AG09319 (cell line): ENCODE measurements at regions not wholly inside any gene's neighbourhood (a gene's known extent, or its start where the extent isn't known, plus 50 kb on each side); places are given as distances from the start of the nearest gene placed in this dataset.

ENCODE experiments used
- DNase-seq: peaks from one replicate; pipeline ENCODE4 v3.0.0-alpha.2; 2010; ENCODE audit warnings: low read depth; ENCODE audit errors: extremely low read depth
- CTCF ChIP-seq: IDR thresholded peaks from 2 replicates; pipeline ENCODE4 v1.5.1; 2011; ENCODE audit warnings: low read depth, mild to moderate bottlenecking, inconsistent platforms, low read length, moderate library complexity

DNA sequence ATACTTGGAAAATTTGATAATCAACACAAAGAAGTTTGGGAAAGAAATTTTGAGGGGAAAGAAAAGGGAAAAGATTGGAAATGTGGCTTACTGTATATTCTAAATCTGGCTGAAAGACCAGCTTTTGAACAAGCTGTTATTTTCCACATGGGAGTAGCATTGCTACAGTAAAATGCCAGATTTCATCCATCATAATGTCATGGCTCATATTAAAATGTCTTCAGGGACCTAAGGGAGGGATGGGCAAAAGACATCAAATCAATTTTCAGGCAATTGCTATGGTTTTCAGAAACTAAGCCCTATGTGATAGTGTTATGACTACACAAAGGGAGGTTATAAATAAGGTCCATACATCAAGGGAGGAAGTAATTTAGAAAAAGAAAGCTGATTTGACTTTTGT, 1116.9 kb upstream of the CELF2 start:
- TF ChIP-seq CTCF: no peak

DNA sequence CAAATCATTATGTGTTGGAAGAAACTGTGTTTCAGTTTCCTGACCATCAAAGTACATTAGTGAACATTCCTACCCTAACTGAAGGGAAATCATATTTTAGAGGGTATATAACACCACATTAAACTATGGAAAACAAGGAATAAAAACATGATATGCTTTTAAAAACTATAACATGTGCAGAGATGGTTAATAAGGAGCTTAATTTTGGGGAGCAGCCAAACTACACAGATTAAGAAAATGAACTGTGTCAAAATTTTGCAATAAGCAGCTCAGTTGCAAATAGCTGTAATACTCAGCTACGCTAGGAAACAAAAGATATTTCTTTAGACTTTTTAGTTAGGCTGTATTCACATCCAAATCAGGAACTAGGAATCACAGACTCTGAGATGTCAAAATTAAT, 1115.7 kb upstream of the CELF2 start:
- TF ChIP-seq CTCF: no peak

More for the DNA sequence above, 1116.9 kb upstream of the CELF2 start:
- no peak for DNase-seq

GRCh38 chr10:9910446-9910845, 1107.2 kb upstream of the CELF2 start:
- no peak for DNase-seq

More for the DNA sequence above, 1115.7 kb upstream of the CELF2 start:
- no peak for DNase-seq

DNA sequence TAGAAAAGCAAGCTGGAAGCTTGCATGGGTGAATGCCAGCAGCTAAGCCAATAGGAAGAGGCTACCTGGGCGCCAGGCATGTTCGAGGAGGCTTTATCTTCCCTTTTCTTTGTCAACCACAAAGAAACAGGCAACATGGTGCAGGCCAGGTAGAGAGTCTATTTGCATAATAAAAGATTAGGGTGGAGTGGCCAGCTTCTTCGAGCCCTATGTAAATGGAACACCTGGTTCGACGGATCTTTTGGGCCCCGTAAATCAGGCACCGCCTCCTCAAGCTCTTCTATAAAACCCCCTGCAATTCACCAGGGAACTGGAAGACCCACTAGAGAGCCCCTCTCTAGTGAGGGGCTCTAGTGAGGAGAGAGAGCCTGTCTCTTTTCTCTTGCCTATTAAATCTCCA, 1106.2 kb upstream of the CELF2 start:
- no peak for TF ChIP-seq CTCF
- no peak for DNase-seq

More at GRCh38 chr10:9910446-9910845, 1107.2 kb upstream of the CELF2 start:
- TF ChIP-seq CTCF: no peak

DNA sequence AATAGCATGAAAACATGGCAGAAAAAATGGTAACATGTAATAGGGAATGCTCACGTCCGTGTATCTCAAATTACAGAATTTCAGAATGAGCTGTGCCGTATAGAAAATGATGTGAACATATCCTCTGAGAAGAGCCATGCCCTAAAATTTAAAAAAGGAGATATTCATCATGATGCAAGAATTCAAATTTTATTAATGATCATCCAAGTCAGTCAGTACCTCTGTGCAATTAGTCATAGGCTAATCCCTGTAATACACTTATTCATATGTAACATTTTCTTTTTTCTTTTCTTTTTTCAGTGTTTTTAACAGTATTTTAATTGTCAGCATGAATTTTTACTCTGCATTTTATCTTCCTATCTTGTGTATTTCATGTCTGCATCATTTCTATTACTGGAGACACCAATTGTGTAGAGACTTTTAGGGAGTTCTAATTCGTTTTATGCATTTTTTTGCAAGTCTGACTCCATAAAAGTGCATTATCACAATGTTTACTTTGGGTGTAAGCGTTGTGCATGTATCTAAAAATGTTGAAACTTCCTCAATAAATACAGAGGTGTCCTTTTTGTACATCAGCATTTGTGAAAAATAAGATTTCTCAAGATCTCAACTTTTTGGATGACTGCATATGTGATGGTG, 1103.7 kb upstream of the CELF2 start:
- no peak for DNase-seq

DNA sequence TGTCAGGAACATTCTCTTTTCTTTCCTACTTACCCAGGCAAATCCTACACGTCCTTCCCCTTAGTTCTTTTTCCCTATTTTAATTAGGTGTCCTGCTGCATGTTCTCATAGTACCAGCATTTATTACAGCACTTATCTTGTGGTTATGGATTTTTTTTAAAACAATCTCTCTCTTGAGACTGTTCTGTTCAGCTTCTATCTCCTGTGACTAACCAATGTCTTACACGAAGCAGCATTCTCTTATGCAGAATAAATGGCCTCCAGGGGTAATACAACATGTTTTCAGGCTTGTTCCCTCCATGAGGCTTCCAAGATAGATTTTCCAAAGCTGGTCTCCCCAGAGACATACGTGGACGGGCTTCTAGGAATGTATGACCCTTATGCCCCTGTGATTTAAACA, 1096.1 kb upstream of the CELF2 start:
- no peak for DNase-seq
- no peak for TF ChIP-seq CTCF

More for the DNA sequence above, 1103.7 kb upstream of the CELF2 start:
- TF ChIP-seq CTCF: no peak

- TF ChIP-seq CTCF: no peak
- DNase-seq: no peak
Measured at GRCh38 chr10:9922126-9922870, 1095.4 kb upstream of the CELF2 start.
